Transverse colon (tissue), 4 donors: ENCODE measurements at regions not wholly inside any gene's neighbourhood (a gene's known extent, or its start where the extent isn't known, plus 50 kb on each side); places are given as distances from the start of the nearest gene placed in this dataset.

Experiments
- POLR2A ChIP-seq: fragments of 450-650 bp; IDR thresholded peaks from one replicate; pipeline ENCODE4 v1.6.1; 2016; ENCODE audit warnings: antibody characterized with exemption, mild to moderate bottlenecking, moderate library complexity
- POLR2AphosphoS5 ChIP-seq, 3 donors: sonication (generic); formaldehyde crosslinking; IDR thresholded peaks; one replicate each; pipeline ENCODE4 v1.6.1; 2016; ENCODE audit warnings: antibody characterized with exemption in 3 of 3
- TF ChIP-seq, protein P1 (sequence below), 5 experiments: fragments of 200-600 bp in 3 of 5; fragments of 450-650 bp in 2 of 5; sonication (generic) in 3 of 5; IDR thresholded peaks; 1 replicate in 2 of 5; 2 replicates in 3 of 5; pipeline ENCODE4 v1.5.1; 2016 to 2017; ENCODE audit warnings: antibody characterized with exemption in 5 of 5, inconsistent platforms in 3 of 5, mild to moderate bottlenecking in 2 of 5, moderate library complexity in 1 of 5

DNA sequence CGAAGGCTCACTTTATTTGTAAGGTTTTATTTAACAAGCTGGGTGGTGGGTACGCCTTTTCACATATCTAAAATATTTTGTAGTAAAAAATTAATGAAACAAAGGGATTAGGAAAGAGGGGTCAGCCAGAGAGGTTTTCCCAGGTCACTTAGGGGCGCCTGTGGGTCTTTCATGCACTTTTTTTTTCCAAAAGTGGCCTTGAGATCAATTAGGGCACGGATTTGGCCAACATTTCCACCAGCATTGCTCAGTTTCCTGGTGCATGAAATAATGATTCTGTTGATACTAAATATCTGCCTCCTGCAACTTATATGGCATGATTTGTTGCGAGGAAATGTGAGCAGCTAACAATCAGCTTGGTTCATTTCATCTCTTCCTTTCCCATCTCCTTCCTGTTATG is 67.6 kb upstream of the ZCCHC2 start:
- TF ChIP-seq, protein P1, sequence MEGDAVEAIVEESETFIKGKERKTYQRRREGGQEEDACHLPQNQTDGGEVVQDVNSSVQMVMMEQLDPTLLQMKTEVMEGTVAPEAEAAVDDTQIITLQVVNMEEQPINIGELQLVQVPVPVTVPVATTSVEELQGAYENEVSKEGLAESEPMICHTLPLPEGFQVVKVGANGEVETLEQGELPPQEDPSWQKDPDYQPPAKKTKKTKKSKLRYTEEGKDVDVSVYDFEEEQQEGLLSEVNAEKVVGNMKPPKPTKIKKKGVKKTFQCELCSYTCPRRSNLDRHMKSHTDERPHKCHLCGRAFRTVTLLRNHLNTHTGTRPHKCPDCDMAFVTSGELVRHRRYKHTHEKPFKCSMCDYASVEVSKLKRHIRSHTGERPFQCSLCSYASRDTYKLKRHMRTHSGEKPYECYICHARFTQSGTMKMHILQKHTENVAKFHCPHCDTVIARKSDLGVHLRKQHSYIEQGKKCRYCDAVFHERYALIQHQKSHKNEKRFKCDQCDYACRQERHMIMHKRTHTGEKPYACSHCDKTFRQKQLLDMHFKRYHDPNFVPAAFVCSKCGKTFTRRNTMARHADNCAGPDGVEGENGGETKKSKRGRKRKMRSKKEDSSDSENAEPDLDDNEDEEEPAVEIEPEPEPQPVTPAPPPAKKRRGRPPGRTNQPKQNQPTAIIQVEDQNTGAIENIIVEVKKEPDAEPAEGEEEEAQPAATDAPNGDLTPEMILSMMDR (IDR thresholded peaks at IDR 0.05) = no peak
- TF ChIP-seq POLR2A (no peak), POLR2AphosphoS5 (IDR thresholded peaks at IDR 0.05) (no peak)
